Neuron (in vitro differentiated cells): ENCODE measurements at regions not wholly inside any gene's neighbourhood (a gene's known extent, or its start where the extent isn't known, plus 50 kb on each side); places are given as distances from the start of the nearest gene placed in this dataset.

ENCODE experiments used
- H2AFZ ChIP-seq: one replicate; pipeline ENCODE4 v1.6.1; 2013; ENCODE audit warnings: low read depth, mild to moderate bottlenecking, inconsistent platforms, low read length, moderate library complexity
- H3K27me3 ChIP-seq: one replicate; pipeline ENCODE4 v1.6.1; 2013; ENCODE audit warnings: low read length; ENCODE audit not compliant: insufficient read depth
- H3K36me3 ChIP-seq: one replicate; pipeline ENCODE4 v1.6.1; 2013; ENCODE audit warnings: low read length; ENCODE audit not compliant: insufficient read depth
- H3K4me1 ChIP-seq: one replicate; pipeline ENCODE4 v1.6.1; 2013; ENCODE audit warnings: low read length; ENCODE audit not compliant: insufficient read depth
- H3K4me3 ChIP-seq: 2 replicates; pipeline ENCODE4 v1.5.1; 2013; ENCODE audit warnings: mild to moderate bottlenecking, low read length, moderate library complexity
- H3K9me3 ChIP-seq: one replicate; pipeline ENCODE4 v1.6.1; 2013; ENCODE audit warnings: low read length

DNA sequence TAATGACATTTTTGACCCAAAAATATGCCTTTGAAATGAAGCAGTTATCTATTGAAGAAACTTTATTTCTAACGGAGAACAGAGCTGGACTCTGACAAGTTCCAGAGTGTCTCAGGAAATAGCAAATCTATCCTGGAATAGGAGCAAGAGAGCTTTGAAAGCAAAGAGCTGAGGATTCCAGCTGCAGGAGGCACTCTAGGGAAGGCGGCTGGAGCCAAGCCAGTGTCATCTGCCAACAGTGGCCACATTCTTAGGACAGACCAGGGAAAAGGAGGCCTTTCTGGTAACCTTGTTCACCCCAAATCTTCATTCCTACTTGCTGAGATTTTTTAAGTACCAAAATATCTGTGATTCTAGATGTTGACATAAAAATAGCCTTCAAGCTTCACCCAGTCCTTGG lies 493.5 kb upstream of the B3GAT1 start:
- Histone ChIP-seq H3K9me3 (no peaks in the 10 kb centered on the region), H2AFZ (no peak overlapping the region), H3K4me3 (no peak overlapping the region), H3K36me3 (no peaks in the 10 kb centered on the region), H3K4me1 (no peaks in the 10 kb centered on the region), H3K27me3 (peaks cover 6% of the 10 kb centered on the region)

- Histone ChIP-seq H3K4me1 (no peaks in the 10 kb centered on the region), H2AFZ (no peak overlapping the region), H3K27me3 (peaks cover 6% of the 10 kb centered on the region), H3K9me3 (no peaks in the 10 kb centered on the region), H3K4me3 (no peak overlapping the region), H3K36me3 (no peaks in the 10 kb centered on the region)
Observed at GRCh38 chr11:134904103-134904790, 492.2 kb upstream of the B3GAT1 start.

DNA sequence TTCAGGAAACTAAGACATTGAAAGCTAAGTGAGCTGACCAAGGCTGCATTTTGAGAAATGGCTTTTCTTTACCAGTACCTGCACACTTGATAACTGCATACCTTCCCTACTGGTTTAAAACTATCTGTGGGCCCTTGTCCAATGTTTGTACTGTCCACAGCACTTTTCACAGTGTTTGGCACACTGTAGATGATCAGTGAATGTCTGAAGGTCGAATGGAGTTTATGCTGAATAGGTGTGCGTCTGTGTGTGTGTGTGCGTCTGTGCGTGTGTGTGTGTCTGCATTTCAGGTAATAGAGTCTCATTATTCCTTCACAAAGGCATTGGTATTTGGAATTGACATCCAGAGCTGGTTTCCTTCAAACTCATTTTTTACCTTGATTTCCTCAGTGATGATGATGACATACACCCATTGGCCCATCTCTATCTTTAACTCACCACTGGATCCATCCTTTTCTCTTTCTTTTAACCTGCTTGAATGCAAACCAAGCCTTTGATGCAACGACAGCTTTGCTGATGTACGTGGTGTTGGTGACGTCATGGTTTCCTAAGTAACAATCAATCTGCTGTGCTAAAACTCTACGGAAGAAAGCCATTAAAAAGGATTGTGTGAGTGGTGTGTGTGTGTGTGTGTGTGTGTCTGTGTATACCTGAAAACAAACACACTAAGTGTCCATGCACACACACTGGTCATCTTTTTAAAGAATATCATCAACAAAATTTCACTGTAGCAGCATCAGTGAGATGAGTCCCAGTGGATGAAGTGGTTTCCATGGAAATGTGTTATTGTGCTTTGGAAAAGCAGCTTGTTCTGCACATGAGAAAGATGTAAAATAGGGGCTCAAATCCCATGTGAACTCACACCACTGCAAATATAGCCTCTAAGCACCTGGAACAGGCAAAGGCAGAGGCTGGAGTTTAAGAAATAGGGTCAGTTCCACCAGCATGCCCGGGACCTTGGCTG lies 490.2 kb upstream of the B3GAT1 start:
- no peak overlapping the region for H2AFZ ChIP-seq
- H3K4me1 ChIP-seq: no peaks in the 10 kb centered on the region
- H3K27me3 ChIP-seq: peaks cover 6% of the 10 kb centered on the region
- no peaks in the 10 kb centered on the region for H3K9me3 ChIP-seq
- H3K4me3 ChIP-seq: no peak overlapping the region
- no peaks in the 10 kb centered on the region for H3K36me3 ChIP-seq

DNA sequence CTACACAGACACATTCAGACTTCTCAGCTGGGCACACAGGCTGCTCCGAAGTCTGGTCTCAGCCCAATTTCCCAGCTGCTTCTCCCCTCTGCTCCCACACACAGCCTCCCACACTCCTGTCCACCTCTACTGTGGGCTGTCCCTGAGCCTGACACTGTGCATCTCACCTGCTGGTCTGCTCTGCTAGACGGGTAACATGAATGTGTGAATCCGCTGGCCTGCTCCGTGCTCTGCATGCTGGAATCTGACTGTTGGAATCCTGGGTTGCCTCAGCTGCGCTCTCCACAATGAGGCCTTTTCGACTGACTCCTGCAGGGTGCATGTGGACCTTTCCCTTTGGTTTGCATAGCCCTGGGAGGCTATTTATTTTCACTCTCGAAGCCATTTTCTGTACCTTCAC lies 489.5 kb upstream of the B3GAT1 start:
- H3K4me3 ChIP-seq: no peak overlapping the region
- H3K9me3 ChIP-seq: no peaks in the 10 kb centered on the region
- no peaks in the 10 kb centered on the region for H3K4me1 ChIP-seq
- no peak overlapping the region for H2AFZ ChIP-seq
- H3K27me3 ChIP-seq: peaks cover 6% of the 10 kb centered on the region
- H3K36me3 ChIP-seq: no peaks in the 10 kb centered on the region

- no peak overlapping the region for H2AFZ ChIP-seq
- no peaks in the 10 kb centered on the region for H3K36me3 ChIP-seq
- no peaks in the 10 kb centered on the region for H3K9me3 ChIP-seq
- no peaks in the 10 kb centered on the region for H3K4me1 ChIP-seq
- H3K27me3 ChIP-seq: peaks cover 5% of the 10 kb centered on the region
- H3K4me3 ChIP-seq: no peak overlapping the region
Observed at GRCh38 chr11:134893810-134894685, 482.0 kb upstream of the B3GAT1 start.

DNA sequence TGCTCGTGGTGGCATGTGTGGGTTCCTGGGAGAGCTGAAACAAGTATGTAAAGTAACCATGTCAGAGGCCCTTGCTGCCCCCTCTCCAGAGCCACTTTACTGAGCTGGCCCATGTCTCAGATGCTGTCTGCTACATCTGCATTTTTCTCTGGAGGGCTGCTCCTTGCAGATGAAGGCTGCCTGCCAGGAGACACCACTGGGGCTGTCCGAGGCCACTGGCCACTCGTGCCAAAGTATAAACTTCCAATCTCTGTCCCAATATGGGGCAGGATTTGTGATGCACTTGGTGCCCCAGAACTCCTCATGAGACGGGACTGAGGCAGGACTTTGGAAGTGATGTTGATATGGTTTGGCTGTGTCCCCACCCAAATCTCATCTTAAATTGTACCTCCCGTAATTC lies 478.4 kb upstream of the B3GAT1 start:
- no peaks in the 10 kb centered on the region for H3K9me3 ChIP-seq
- peaks cover 9% of the 10 kb centered on the region for H3K27me3 ChIP-seq
- H3K4me1 ChIP-seq: no peaks in the 10 kb centered on the region
- no peak overlapping the region for H3K4me3 ChIP-seq
- H2AFZ ChIP-seq: no peak overlapping the region
- H3K36me3 ChIP-seq: no peaks in the 10 kb centered on the region

- Histone ChIP-seq H3K9me3 (no peaks in the 10 kb centered on the region), H3K4me1 (no peaks in the 10 kb centered on the region), H3K27me3 (peaks cover 5% of the 10 kb centered on the region), H3K36me3 (no peaks in the 10 kb centered on the region), H2AFZ (no peak overlapping the region), H3K4me3 (no peak overlapping the region)
Observed at GRCh38 chr11:134889832-134890231, 477.8 kb upstream of the B3GAT1 start.

DNA sequence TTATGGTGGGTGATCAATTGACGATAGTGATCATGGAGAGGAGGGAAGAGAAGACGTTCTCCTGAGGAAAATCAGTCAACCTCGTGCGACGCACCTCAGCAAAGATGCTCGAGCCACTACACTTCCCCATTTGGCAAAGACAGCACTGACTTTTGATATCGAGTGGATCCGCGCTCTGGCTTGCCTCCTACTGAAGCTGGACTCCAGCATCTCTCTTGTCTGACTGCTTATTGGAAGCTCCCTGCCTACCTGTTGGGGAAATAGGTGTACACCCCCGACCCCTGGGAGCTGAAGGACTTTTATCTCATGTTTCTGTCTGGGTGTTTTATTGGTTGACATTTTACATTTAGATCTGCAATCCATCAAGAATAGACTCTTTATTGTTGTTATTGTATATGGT lies 476.8 kb upstream of the B3GAT1 start:
- Histone ChIP-seq H3K4me1 (no peaks in the 10 kb centered on the region), H3K27me3 (peaks cover 4% of the 10 kb centered on the region), H3K9me3 (no peaks in the 10 kb centered on the region), H2AFZ (no peak overlapping the region), H3K4me3 (no peak overlapping the region), H3K36me3 (no peaks in the 10 kb centered on the region)

- Histone ChIP-seq H3K36me3 (no peaks in the 10 kb centered on the region), H2AFZ (no peak overlapping the region), H3K4me1 (no peaks in the 10 kb centered on the region), H3K4me3 (no peak overlapping the region), H3K9me3 (no peaks in the 10 kb centered on the region), H3K27me3 (peaks cover 4% of the 10 kb centered on the region)
Observed at GRCh38 chr11:134887896-134888295, 475.9 kb upstream of the B3GAT1 start.

DNA sequence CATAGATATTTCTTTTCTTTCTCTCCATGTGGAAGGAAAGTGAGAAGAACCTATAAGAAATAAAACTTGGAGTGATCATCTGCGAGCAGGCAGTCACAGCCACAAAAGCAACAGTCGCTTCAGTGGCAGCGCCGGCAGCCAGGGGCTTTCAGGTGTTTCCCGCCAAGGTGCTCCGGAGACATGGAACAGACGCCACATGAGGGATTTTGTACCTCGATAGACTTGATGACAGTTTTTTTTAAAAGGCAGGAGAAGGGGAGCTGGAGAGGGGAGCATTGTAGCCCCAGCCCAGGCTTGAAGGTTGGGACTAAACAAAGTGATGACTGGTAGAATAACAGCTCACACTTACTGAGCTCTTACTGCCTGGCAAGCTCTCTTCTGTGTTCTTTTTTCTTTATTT lies 471.4 kb upstream of the B3GAT1 start:
- Histone ChIP-seq H3K4me3 (no peak overlapping the region), H3K9me3 (no peaks in the 10 kb centered on the region), H2AFZ (no peak overlapping the region), H3K4me1 (no peaks in the 10 kb centered on the region), H3K36me3 (no peaks in the 10 kb centered on the region), H3K27me3 (peaks cover 6% of the 10 kb centered on the region)

GRCh38 chr11:134882671-134883297 lies 470.7 kb upstream of the B3GAT1 start:
- H3K27me3 ChIP-seq: peaks cover 2% of the 10 kb centered on the region
- H3K36me3 ChIP-seq: no peaks in the 10 kb centered on the region
- H2AFZ ChIP-seq: no peak overlapping the region
- no peaks in the 10 kb centered on the region for H3K4me1 ChIP-seq
- no peak overlapping the region for H3K4me3 ChIP-seq
- H3K9me3 ChIP-seq: no peaks in the 10 kb centered on the region

DNA sequence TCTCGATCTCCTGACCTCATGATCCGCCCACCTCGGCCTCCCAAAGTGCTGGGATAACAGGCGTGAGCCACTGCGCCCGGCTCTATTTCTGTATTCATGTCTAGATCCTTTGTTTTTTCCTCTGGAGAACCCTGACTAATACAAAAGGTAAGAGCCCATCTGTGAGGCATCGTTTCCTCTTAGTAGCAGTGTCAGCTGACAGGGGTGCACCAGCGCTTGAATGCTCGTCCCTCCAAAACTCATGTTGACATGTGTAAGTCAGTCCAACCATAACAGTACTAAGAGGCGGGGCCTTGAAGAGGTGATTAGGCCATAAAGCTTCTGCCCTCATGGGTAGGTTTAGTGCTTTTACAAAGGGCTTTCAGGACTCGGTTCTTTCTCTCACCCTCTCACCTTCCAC lies 470.1 kb upstream of the B3GAT1 start:
- no peak overlapping the region for H2AFZ ChIP-seq
- no peaks in the 10 kb centered on the region for H3K9me3 ChIP-seq
- no peaks in the 10 kb centered on the region for H3K4me1 ChIP-seq
- H3K36me3 ChIP-seq: no peaks in the 10 kb centered on the region
- no peak overlapping the region for H3K4me3 ChIP-seq
- H3K27me3 ChIP-seq: peaks cover 2% of the 10 kb centered on the region
